ENCODE measurements at regions not wholly inside any gene's neighbourhood (a gene's known extent, or its start where the extent isn't known, plus 50 kb on each side); places are given as distances from the start of the nearest gene placed in this dataset.

GRCh38 chr16:65538976-65539375, 417.1 kb upstream of the CDH11 start (continued):
- TF ChIP-seq, protein P1, sequence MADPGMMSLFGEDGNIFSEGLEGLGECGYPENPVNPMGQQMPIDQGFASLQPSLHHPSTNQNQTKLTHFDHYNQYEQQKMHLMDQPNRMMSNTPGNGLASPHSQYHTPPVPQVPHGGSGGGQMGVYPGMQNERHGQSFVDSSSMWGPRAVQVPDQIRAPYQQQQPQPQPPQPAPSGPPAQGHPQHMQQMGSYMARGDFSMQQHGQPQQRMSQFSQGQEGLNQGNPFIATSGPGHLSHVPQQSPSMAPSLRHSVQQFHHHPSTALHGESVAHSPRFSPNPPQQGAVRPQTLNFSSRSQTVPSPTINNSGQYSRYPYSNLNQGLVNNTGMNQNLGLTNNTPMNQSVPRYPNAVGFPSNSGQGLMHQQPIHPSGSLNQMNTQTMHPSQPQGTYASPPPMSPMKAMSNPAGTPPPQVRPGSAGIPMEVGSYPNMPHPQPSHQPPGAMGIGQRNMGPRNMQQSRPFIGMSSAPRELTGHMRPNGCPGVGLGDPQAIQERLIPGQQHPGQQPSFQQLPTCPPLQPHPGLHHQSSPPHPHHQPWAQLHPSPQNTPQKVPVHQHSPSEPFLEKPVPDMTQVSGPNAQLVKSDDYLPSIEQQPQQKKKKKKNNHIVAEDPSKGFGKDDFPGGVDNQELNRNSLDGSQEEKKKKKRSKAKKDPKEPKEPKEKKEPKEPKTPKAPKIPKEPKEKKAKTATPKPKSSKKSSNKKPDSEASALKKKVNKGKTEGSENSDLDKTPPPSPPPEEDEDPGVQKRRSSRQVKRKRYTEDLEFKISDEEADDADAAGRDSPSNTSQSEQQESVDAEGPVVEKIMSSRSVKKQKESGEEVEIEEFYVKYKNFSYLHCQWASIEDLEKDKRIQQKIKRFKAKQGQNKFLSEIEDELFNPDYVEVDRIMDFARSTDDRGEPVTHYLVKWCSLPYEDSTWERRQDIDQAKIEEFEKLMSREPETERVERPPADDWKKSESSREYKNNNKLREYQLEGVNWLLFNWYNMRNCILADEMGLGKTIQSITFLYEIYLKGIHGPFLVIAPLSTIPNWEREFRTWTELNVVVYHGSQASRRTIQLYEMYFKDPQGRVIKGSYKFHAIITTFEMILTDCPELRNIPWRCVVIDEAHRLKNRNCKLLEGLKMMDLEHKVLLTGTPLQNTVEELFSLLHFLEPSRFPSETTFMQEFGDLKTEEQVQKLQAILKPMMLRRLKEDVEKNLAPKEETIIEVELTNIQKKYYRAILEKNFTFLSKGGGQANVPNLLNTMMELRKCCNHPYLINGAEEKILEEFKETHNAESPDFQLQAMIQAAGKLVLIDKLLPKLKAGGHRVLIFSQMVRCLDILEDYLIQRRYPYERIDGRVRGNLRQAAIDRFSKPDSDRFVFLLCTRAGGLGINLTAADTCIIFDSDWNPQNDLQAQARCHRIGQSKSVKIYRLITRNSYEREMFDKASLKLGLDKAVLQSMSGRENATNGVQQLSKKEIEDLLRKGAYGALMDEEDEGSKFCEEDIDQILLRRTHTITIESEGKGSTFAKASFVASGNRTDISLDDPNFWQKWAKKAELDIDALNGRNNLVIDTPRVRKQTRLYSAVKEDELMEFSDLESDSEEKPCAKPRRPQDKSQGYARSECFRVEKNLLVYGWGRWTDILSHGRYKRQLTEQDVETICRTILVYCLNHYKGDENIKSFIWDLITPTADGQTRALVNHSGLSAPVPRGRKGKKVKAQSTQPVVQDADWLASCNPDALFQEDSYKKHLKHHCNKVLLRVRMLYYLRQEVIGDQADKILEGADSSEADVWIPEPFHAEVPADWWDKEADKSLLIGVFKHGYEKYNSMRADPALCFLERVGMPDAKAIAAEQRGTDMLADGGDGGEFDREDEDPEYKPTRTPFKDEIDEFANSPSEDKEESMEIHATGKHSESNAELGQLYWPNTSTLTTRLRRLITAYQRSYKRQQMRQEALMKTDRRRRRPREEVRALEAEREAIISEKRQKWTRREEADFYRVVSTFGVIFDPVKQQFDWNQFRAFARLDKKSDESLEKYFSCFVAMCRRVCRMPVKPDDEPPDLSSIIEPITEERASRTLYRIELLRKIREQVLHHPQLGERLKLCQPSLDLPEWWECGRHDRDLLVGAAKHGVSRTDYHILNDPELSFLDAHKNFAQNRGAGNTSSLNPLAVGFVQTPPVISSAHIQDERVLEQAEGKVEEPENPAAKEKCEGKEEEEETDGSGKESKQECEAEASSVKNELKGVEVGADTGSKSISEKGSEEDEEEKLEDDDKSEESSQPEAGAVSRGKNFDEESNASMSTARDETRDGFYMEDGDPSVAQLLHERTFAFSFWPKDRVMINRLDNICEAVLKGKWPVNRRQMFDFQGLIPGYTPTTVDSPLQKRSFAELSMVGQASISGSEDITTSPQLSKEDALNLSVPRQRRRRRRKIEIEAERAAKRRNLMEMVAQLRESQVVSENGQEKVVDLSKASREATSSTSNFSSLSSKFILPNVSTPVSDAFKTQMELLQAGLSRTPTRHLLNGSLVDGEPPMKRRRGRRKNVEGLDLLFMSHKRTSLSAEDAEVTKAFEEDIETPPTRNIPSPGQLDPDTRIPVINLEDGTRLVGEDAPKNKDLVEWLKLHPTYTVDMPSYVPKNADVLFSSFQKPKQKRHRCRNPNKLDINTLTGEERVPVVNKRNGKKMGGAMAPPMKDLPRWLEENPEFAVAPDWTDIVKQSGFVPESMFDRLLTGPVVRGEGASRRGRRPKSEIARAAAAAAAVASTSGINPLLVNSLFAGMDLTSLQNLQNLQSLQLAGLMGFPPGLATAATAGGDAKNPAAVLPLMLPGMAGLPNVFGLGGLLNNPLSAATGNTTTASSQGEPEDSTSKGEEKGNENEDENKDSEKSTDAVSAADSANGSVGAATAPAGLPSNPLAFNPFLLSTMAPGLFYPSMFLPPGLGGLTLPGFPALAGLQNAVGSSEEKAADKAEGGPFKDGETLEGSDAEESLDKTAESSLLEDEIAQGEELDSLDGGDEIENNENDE (IDR thresholded peaks at IDR 0.05; ENCODE audit: insufficient replicate concordance, low read length): no peak
- no peak for TF ChIP-seq CREB1 (IDR thresholded peaks at IDR 0.05)
- no peak for TF ChIP-seq EZH2 (IDR thresholded peaks at IDR 0.05; ENCODE audit: low read depth, low read length, severe bottlenecking)
- TF ChIP-seq RXRA (IDR thresholded peaks at IDR 0.05; ENCODE audit: insufficient read depth, low read depth, low read length): no peak
- TF ChIP-seq CHD2 (IDR thresholded peaks at IDR 0.05; ENCODE audit: low read length): no peak
- TF ChIP-seq BACH1 (IDR thresholded peaks at IDR 0.05; ENCODE audit: low read length): no peak

Data from H1 (cell line).